ENCODE measurements at regions not wholly inside any gene's neighbourhood (a gene's known extent, or its start where the extent isn't known, plus 50 kb on each side); places are given as distances from the start of the nearest gene placed in this dataset.

- TF ChIP-seq CTCF (IDR thresholded peaks at IDR 0.05; ENCODE audit: low read depth, low read length) (no peak), MAX (IDR thresholded peaks at IDR 0.05; ENCODE audit: low read depth, low read length) (no peak), POLR2A (IDR thresholded peaks at IDR 0.05; ENCODE audit: extremely low read depth, insufficient read length) (no peak), MYC (IDR thresholded peaks at IDR 0.05; ENCODE audit: low read depth, low read length) (no peak)
Measured at GRCh38 chr4:36930562-36931111, 313.9 kb upstream of the NWD2 start.

All from NB4 (cell line).